HEK293T (cell line): ENCODE measurements at regions not wholly inside any gene's neighbourhood (a gene's known extent, or its start where the extent isn't known, plus 50 kb on each side); places are given as distances from the start of the nearest gene placed in this dataset.

Experiments used
- BHLHE40 ChIP-seq: fragments of 450-650 bp; IDR thresholded peaks from 2 replicates; pipeline ENCODE4 v1.6.1; 2016; ENCODE audit warnings: mild to moderate bottlenecking, moderate library complexity, borderline replicate concordance
- CTBP1 ChIP-seq: fragments of 450-650 bp; IDR thresholded peaks from 2 replicates; pipeline ENCODE4 v1.6.1; 2016; ENCODE audit warnings: borderline replicate concordance
- ELF4 ChIP-seq: fragments of 450-650 bp; IDR thresholded peaks from 2 replicates; pipeline ENCODE4 v1.6.1; 2017; ENCODE audit warnings: antibody characterized with exemption
- FOXA1 ChIP-seq: fragments of 450-650 bp; IDR thresholded peaks from 2 replicates; pipeline ENCODE4 v1.6.1; 2016; ENCODE audit warnings: mild to moderate bottlenecking
- FOXK2 ChIP-seq: fragments of 450-650 bp; IDR thresholded peaks from 2 replicates; pipeline ENCODE4 v1.6.1; 2016; ENCODE audit warnings: mild to moderate bottlenecking
- FOXM1 ChIP-seq: fragments of 450-650 bp; IDR thresholded peaks from 2 replicates; pipeline ENCODE4 v1.6.1; 2017; ENCODE audit warnings: mild to moderate bottlenecking, borderline replicate concordance
- HDGF ChIP-seq: fragments of 450-650 bp; IDR thresholded peaks from 2 replicates; pipeline ENCODE4 v1.6.1; 2017; ENCODE audit warnings: antibody characterized with exemption, borderline replicate concordance
- LEF1 ChIP-seq: fragments of 450-650 bp; IDR thresholded peaks from 2 replicates; pipeline ENCODE4 v1.6.1; 2017; ENCODE audit warnings: mild to moderate bottlenecking, borderline replicate concordance
- NFRKB ChIP-seq: fragments of 450-650 bp; IDR thresholded peaks from 2 replicates; pipeline ENCODE4 v1.6.1; 2016; ENCODE audit warnings: mild to moderate bottlenecking, moderate library complexity
- SP1 ChIP-seq: fragments of 450-650 bp; IDR thresholded peaks from 2 replicates; pipeline ENCODE4 v1.6.1; 2017
- SUZ12 ChIP-seq: fragments of 450-650 bp; IDR thresholded peaks from 2 replicates; pipeline ENCODE4 v1.6.1; 2016; ENCODE audit warnings: mild to moderate bottlenecking
- TARDBP ChIP-seq: fragments of 450-650 bp; IDR thresholded peaks from 2 replicates; pipeline ENCODE4 v1.6.1; 2016
- ZNF384 ChIP-seq: fragments of 450-650 bp; IDR thresholded peaks from 2 replicates; pipeline ENCODE4 v1.6.1; 2016
- TF ChIP-seq, protein P1 (sequence below): fragments of 450-650 bp; IDR thresholded peaks from 2 replicates; pipeline ENCODE4 v1.6.1; 2016

DNA sequence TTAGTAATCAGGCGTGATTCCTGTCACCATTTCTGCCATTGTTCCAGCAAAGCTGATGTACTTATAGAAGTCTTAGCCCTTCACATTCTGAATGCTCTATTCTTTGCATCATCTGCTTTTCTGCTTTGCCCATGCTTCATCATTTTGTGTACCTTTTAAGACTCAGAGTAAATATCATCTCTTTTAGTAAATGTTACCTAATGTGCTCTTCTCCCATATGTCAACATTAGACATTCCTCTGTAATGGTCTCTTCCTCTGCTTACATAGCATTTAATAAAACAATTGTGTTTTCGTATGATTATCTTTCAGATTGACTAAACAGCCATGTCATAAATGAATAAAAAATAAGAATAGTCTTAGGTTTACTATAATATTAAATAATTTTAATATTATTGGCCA, 719.6 kb upstream of the GRM3 start:
- TF ChIP-seq SUZ12 (no peak), SP1 (no peak), TARDBP (no peak), CTBP1 (no peak), BHLHE40 (no peak), ELF4 (no peak), HDGF (no peak), NFRKB (no peak), FOXK2 (no peak), FOXA1 (no peak), FOXM1 (no peak), LEF1 (no peak), ZNF384 (no peak)
- TF ChIP-seq, protein P1, sequence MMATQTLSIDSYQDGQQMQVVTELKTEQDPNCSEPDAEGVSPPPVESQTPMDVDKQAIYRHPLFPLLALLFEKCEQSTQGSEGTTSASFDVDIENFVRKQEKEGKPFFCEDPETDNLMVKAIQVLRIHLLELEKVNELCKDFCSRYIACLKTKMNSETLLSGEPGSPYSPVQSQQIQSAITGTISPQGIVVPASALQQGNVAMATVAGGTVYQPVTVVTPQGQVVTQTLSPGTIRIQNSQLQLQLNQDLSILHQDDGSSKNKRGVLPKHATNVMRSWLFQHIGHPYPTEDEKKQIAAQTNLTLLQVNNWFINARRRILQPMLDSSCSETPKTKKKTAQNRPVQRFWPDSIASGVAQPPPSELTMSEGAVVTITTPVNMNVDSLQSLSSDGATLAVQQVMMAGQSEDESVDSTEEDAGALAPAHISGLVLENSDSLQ = no peak
